GM12878 (cell line): ENCODE measurements at regions not wholly inside any gene's neighbourhood (a gene's known extent, or its start where the extent isn't known, plus 50 kb on each side); places are given as distances from the start of the nearest gene placed in this dataset.

Experiments
- ATAC-seq: fragments of 200-7000 bp; cut with Tn5 transposase; 3 replicates; pipeline ENCODE4 v1.9.1; 2020; ENCODE audit warnings: mild to moderate bottlenecking, moderate library complexity
- BruUV-seq: library from RNA; stranded (reverse); fragments of 400-500 nt; replicated peaks from 2 replicates; lab custom pipeline; 2021; lab: Mats Ljungman, UMichigan
- CTCF ChIA-PET: fragments of 300-600 bp; sonication (Branson Sonifier 250); formaldehyde crosslinking; extraction: SDS; loops from one replicate; lab custom pipeline; 2021; ENCODE audit warnings: inconsistent platforms; lab: Yijun Ruan, JAX
- POLR2A ChIA-PET: fragments of 350-600 bp; formaldehyde crosslinking; extraction: SDS; loops from one replicate; lab custom pipeline; 2021; ENCODE audit warnings: inconsistent platforms; lab: Charles Lee
- RAD21 ChIA-PET: fragments of 300-600 bp; sonication (Branson Sonifier 250); formaldehyde crosslinking; loops from one replicate; lab custom pipeline; 2023; ENCODE audit warnings: antibody characterized with exemption; ENCODE audit not compliant: unreplicated experiment; lab: Charles Lee
- SMC1A ChIA-PET: fragments of 300-600 bp; sonication (Branson Sonifier 250); formaldehyde crosslinking; loops from one replicate; lab custom pipeline; 2023; ENCODE audit not compliant: unreplicated experiment, uncharacterized antibody; lab: Charles Lee
- DNase-seq: peaks from one replicate; pipeline ENCODE4 v3.0.0-alpha.2; 2011; ENCODE audit warnings: low read depth, low spot score
- FAIRE-seq: peaks from 3 replicates; lab custom pipeline; 2011; peaks lifted over from hg19 to GRCh38; lab: Jason Lieb, UNC
- H2AFZ ChIP-seq: 2 replicates; pipeline ENCODE4 v1.6.0; 2011; ENCODE audit warnings: low read depth, low read length, control low read depth; ENCODE audit not compliant: control insufficient read depth
- H3K27ac ChIP-seq: 2 replicates; pipeline ENCODE4 v1.5.1; 2011; ENCODE audit warnings: control low read depth; ENCODE audit not compliant: control insufficient read depth, insufficient read depth
- H3K27me3 ChIP-seq, 2 experiments: replicated peaks in 1 of 2; 2 replicates each; pipeline versions ENCODE4 v1.6.0 to v1.6.1; 2011; ENCODE audit warnings: low read length in 1 of 2; ENCODE audit not compliant: control insufficient read depth in 2 of 2, insufficient read depth in 2 of 2
- H3K36me3 ChIP-seq, 2 experiments: 2 replicates each; pipeline ENCODE4 v1.5.1; 2011; ENCODE audit warnings: low read length in 1 of 2; ENCODE audit not compliant: control insufficient read depth in 2 of 2, insufficient read depth in 2 of 2
- H3K4me1 ChIP-seq: 2 replicates; pipeline ENCODE4 v1.6.1; 2011; ENCODE audit warnings: mild to moderate bottlenecking, low read length, moderate library complexity, mixed read lengths; ENCODE audit not compliant: control insufficient read depth, insufficient read depth
- H3K4me2 ChIP-seq: 2 replicates; pipeline ENCODE4 v1.6.0; 2011; ENCODE audit warnings: control low read depth; ENCODE audit not compliant: control insufficient read depth, insufficient read depth
- H3K4me3 ChIP-seq: fragments of 200-600 bp; sonication (generic); 2 replicates; pipeline ENCODE4 v1.5.1; 2016
- H3K79me2 ChIP-seq: 2 replicates; pipeline ENCODE4 v1.6.0; 2011; ENCODE audit warnings: low read length; ENCODE audit not compliant: control insufficient read depth, insufficient read depth
- H3K9ac ChIP-seq: 2 replicates; pipeline ENCODE4 v1.8.0; 2011; ENCODE audit warnings: low read length, control low read depth, mixed read lengths; ENCODE audit not compliant: control insufficient read depth, insufficient read depth
- H3K9me3 ChIP-seq: replicated peaks from 3 replicates; pipeline ENCODE4 v1.5.1; 2011; ENCODE audit warnings: mild to moderate bottlenecking, low read length; ENCODE audit not compliant: control insufficient read depth, insufficient read depth
- H4K20me1 ChIP-seq: 2 replicates; pipeline ENCODE4 v1.6.0; 2011; ENCODE audit not compliant: control insufficient read depth, insufficient read depth
- ATF7 ChIP-seq: fragments of 450-650 bp; IDR thresholded peaks from 2 replicates; pipeline ENCODE4 v1.6.1; 2016; ENCODE audit warnings: low read depth, mild to moderate bottlenecking
- EED ChIP-seq: sonication (generic); IDR thresholded peaks from 2 replicates; pipeline ENCODE4 v1.6.1; 2016; ENCODE audit warnings: antibody characterized with exemption, low read depth
- EZH2 ChIP-seq: IDR thresholded peaks from 2 replicates; pipeline ENCODE4 v1.6.1; 2012; ENCODE audit warnings: low read depth, mild to moderate bottlenecking, control low read depth, inconsistent platforms, low read length, borderline replicate concordance; ENCODE audit not compliant: control insufficient read depth
- IKZF1 ChIP-seq: fragments of 450-650 bp; conservative IDR thresholded peaks from 2 replicates; pipeline ENCODE4 v1.6.1; 2017; ENCODE audit warnings: antibody characterized with exemption, mild to moderate bottlenecking
- KDM1A ChIP-seq: fragments of 200-600 bp; sonication (generic); IDR thresholded peaks from 2 replicates; pipeline ENCODE4 v1.6.1; 2016; ENCODE audit warnings: borderline replicate concordance
- LARP7 ChIP-seq: fragments of 450-650 bp; IDR thresholded peaks from 2 replicates; pipeline ENCODE4 v1.6.1; 2017; ENCODE audit warnings: mild to moderate bottlenecking
- NR2C2 ChIP-seq: IDR thresholded peaks from 2 replicates; pipeline ENCODE4 v1.6.1; 2011; ENCODE audit warnings: borderline replicate concordance, low read depth; ENCODE audit not compliant: control insufficient read depth, insufficient read length
- NR2F1 ChIP-seq: fragments of 450-650 bp; conservative IDR thresholded peaks from 2 replicates; pipeline ENCODE4 v1.6.1; 2017; ENCODE audit warnings: mild to moderate bottlenecking
- NRF1 ChIP-seq: conservative IDR thresholded peaks from 2 replicates; pipeline ENCODE4 v1.6.1; 2011; ENCODE audit warnings: mild to moderate bottlenecking, low read depth, low read length, improper control_type of control experiment
- PBX3 ChIP-seq: IDR thresholded peaks from 2 replicates; pipeline ENCODE4 v1.6.1; 2011; ENCODE audit warnings: mild to moderate bottlenecking, low read depth, low read length, moderate library complexity; ENCODE audit not compliant: insufficient replicate concordance
- USF2 ChIP-seq: IDR thresholded peaks from 2 replicates; pipeline ENCODE4 v1.6.1; 2011; ENCODE audit warnings: low read depth, low read length, improper control_type of control experiment, borderline replicate concordance
- WGBS: methylation state at CpG from one replicate; pipeline ENCODE4 v1.1.6; 2016; ENCODE audit warnings: low lambda C conversion rate; ENCODE audit not compliant: insufficient replicate concordance, insufficient coverage; ENCODE audit errors: missing lambda C conversion rate; 5-methylcytosine and 5-hydroxymethylcytosine counted together
- in situ Hi-C: fragments of 300-500 bp; cut with MboI; formaldehyde crosslinking; loops from 9 replicates; pipeline ENCODE4 v1.14.3; 2018; ENCODE audit warnings: mixed read lengths
- intact Hi-C: fragments of 100-400 bp; cut with micrococcal nuclease; formaldehyde crosslinking; loops from one replicate; pipeline ENCODE4 v1.14.2; 2022; ENCODE audit not compliant: unreplicated experiment

- TF ChIP-seq NR2C2 (no peak), NRF1 (no peak), EED (no peak), KDM1A (no peak), ATF7 (no peak), IKZF1 (no peak), NR2F1 (no peak), LARP7 (no peak), PBX3 (no peak), USF2 (no peak), EZH2 (no peak)
- DNase-seq (no peak), ATAC-seq (no peak), FAIRE-seq (no peak)
- no peak overlapping the region for H3K4me2 ChIP-seq
- H3K36me3 ChIP-seq: no peaks in the 10 kb centered on the region
- H3K27me3 ChIP-seq: no peaks in the 10 kb centered on the region; a peak in 1 of 4 replicates
- ChIA-PET CTCF (no interaction called here), POLR2A (no interaction called here), SMC1A (interaction anchor here (1.1 kb wide), 1 partner anchor 14 kb away, joined by 3 read pairs; no protein-coding TSS in a partner anchor), RAD21 (no interaction called here)
- H3K9ac ChIP-seq: no peak overlapping the region
- no peaks in the 10 kb centered on the region for H4K20me1 ChIP-seq
- in situ Hi-C loops (no loop called here), intact Hi-C loops (no loop called here)
- no peak overlapping the region for H3K27ac ChIP-seq
- no peaks in the 10 kb centered on the region for H3K9me3 ChIP-seq
- WGBS: 53% methylated on average over 8 of the region's 9 CpGs
- BruUV-seq: no TSS peak
- H3K4me3 ChIP-seq: no peak overlapping the region
- no peaks in the 10 kb centered on the region for H3K4me1 ChIP-seq
- no peaks in the 10 kb centered on the region for H3K79me2 ChIP-seq
- no peak overlapping the region for H2AFZ ChIP-seq
Measured at GRCh38 chr4:54855191-54855854, 197.6 kb downstream of the KIT start.
